ENCODE measurements at regions not wholly inside any gene's neighbourhood (a gene's known extent, or its start where the extent isn't known, plus 50 kb on each side); places are given as distances from the start of the nearest gene placed in this dataset.

- TF ChIP-seq CTCF (IDR thresholded peaks at IDR 0.05), result no peak
- no peak for TF ChIP-seq POLR2A (IDR thresholded peaks at IDR 0.05)
- no peak for TF ChIP-seq EP300 (IDR thresholded peaks at IDR 0.05)
Measured at GRCh38 chr4:77413766-77414165, 191.9 kb upstream of the CXCL13 start.
